ENCODE measurements at regions not wholly inside any gene's neighbourhood (a gene's known extent, or its start where the extent isn't known, plus 50 kb on each side); places are given as distances from the start of the nearest gene placed in this dataset.

DNA sequence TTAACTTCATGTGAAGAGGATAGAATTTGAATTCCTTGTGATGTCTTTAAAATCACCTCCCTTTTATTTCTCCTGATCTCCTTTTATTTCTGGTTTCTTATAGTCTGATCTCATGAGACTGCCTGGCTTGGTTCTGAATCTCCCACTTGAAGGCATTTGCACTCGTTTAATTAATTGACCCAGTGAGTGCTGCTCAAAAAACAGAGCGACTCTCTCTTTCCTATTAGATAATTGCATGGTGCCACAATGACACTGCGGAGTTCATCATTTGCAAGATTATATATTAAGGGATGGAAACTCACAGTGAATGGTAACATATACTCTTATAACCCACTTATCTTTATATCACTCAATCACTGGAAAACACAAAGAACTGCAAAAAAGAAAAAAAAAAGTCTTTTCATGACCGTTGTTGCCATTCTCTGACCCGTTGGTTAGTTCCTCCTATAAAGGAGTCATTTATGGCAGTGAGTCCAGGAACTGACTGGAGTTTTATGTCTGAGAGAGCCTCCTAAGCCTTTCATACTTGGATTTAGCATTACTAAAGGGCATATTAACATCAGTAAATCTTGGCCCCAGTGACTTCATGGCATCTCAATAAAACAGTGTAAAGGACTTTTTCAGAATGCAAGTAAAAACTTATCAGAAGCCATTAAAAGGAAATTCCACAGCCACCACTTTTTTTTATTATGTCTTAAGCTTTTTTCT is 103.3 kb upstream of the EPHA4 start:
- DNase-seq, result no peak

DNA sequence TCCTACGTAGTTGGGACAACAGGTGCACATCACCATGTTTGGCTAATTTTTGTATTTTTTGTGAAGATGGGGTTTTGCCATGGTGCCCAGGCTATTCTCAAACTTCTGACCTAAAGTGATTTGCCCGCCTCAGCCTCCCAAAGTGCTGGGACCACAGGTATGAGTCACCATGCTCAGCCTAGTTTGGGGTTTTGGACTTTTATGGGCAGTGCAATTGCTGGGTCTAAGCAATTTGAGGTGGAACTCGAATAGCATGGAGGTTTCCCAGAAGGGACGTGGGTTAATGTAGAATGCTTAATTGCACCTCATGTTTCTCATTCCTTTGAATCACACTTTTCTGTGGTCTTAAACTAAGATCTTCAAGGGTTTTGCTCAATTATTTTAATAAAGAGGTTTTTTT is 102.3 kb upstream of the EPHA4 start:
- no peak for DNase-seq

DNA sequence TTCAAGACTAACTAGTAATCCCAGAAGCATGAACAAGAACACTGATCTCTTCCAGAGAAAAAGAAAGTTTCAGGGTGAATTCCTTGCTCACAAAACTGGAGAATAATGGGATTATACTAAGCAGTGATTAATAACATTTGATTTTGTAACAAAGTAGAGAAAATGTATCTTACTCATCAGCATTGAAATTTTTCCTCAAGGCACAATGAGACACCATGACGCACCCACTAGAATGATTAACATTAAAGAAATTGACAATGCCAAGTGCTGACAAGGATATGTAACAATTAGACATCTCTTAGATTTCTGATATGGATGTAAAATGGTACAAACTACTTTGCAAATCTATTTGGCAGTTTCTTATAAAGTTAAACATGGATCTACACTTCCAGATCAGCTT is 101.1 kb upstream of the EPHA4 start:
- DNase-seq, result no peak

DNA sequence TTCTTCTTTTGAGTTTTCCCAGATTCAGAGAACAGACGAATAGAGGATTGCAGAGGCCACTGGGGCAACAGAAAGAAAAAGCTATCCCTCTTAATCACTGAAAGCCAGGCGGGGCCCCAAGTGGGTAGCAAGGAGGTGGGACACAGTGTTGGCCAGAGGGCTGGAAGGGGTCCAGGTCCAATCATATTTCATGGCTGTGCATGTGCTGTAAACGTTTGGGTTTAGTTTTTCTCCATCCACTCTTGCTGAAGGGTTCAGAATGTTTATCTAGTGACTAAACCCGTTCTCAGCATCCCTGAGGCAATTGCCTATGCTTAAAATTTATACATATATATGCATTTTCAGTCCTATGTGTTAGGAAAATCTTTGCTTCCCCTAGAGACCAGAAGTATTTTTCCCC is 99.4 kb upstream of the EPHA4 start:
- no peak for DNase-seq

DNA sequence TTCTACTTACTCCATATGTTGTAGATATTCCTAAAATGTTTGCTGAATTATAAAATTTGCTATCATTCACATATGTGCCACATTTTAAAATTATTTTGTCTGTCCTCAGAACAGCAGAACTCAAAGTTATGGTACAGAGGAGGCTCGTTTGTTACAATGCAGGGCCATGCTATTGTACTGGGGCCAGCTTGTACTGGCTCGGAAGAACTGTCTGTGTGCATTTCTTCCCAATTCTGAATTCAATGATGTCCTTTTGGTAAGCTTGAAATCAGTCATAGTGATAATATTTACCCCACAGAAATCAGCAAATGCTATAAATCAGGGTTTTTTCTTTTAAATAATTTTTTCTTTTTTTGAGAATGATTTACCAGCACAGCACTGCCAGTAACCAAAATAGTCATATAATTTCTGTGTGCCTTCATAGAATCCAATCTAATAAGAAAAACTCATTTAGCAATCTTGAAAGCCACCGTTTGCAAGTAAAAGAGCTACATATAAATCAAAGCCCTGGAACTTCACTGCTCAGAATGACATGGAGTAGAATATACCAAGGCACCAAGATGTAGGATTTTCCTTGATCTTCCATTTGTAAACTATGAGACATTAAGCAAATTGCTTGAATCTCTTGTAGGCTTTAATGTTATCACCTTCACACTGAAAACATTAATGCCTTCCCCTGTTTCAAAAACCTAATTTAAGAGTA is 90.7 kb upstream of the EPHA4 start:
- DNase-seq, result no peak

DNA sequence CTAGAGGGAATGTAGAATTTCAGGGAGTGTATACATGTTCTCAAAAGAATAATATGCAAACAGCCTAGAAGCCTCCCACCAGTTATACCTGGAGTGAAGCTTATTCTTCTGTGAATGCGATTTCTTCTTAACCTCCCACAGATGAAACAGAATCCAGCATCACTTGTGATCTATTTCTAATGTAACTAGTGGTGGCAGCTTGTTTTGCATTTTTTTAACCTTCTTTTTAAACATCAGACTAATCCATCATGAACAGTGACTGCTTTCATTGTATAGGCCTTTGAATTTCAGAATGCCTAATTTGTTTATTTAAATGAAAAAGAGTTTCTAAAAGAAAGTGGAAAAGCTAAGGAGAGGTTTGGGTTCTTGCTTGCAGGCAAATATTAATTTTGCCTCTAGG is 85.7 kb upstream of the EPHA4 start:
- DNase-seq, result no peak

DNA sequence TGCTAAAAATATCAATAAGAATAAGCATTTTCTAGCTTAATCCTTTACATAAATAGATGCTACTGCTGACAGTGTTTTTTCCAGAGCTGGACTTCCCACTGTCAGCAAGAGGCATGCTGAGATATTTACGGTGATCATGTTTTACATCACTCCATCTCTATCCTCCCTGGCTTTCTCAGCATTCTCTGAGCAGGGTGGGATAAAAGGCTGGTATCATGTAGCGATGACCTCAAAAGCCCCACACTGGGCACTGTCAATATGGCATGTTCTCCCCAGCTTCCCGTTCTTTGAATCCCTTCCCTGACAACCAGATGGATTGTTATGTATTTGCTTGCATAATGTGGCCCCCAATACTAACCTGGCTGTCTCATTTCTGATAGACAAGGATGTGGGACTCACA is 83.2 kb upstream of the EPHA4 start:
- DNase-seq, result peak; percentile 13

DNA sequence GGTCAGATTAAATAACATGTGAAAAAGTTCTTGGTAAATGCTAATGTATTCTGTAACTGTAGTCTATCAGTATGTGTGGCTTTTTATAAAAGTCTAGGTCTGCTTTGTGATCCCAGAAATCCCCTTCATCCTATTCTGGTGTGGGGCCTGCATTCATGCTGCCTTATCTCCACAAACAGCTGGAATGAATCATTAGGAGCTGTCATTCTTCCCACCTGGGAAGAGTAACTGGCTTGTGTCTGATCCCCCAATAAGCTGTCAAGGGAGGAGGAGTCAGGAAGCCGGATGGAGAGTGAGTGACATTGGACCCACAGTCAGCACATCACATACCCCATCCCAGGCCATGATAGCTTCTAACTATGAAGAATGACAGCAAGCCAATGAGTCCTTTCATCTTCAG is 81.1 kb upstream of the EPHA4 start:
- no peak for DNase-seq

DNA sequence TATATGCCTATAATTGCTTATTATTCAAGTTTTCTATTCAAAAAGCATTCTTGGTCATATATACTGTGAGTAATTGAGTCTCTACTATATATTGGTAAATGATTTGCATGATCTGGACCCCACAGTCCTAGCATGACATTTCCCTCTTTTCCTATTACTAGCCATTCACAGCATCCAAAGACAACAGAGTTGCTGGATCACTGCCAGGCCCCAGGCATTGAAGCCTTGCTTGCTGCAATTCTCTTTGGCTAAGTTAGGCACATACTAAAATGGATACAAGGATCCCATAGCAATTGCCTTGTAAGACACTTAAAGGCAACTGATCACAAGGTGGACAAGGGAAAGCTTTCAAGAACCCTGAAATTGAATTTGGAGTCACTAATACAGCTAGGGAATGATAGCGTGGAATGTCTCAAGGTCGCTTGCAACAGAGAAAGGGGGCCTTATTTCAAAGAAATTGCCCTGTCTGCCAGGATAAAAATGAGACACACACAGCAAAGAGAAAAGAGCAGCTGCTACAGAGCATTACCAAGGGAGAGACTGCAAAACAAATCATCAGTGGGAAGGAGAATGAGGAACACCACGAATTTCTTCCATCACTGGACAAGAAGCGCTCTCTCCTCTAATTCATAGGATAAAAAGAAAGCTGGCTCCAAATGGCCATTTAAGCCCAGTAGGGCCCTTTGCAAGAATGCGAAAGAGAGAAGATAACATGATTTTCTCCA is 77.1 kb upstream of the EPHA4 start:
- DNase-seq, result peak; percentile 59

DNA sequence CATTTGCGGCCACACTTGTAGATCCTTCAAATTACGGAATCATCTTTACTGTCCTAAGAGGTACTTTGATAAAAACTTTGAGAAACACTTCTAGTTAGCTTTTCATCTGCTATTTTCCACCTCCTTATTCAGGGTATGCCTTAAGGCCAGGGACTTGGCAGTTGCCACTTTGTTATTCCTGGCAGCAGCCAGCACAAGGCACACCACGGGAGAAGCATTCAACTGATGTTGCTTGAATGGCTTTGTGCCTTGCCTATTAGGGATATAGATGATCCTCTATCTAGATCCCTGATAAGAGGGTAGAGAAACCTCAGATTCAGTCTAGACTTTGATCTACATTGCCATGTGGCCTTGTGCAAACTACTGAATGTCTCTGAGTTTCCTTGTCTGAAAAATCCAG is 70.3 kb upstream of the EPHA4 start:
- DNase-seq, result no peak

DNA sequence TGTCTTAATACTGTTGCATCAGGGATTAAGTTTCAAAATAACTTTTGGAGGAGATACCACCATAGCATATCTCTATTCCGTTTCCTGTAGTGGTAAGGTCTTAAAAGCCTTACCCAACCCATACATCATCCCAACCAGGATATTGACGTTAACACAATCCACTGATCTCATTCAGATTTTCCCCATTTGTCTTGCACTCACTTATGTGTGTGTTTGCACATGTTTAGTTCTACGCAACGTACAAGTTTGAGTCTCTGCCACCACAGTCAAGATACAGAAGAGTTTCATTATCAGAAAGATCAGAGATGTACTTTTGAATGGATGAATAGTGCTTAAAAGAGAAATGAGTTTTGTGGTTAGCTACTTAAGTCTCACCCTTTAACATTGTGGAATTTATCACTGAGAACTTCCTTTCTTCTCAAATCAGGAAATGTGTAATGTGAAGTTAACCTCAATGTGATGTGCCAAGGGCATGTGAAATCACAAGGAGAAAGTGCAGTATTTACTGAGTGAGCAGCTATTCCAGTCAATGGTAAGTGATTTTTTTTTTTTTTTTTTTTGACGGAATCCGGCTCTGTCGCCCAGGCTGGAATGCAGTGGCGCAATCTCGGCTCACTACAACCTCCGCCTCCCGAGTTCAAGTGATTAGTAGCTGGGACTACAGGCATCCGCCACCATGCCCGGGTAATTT is 69.2 kb upstream of the EPHA4 start:
- DNase-seq, result no peak

DNA sequence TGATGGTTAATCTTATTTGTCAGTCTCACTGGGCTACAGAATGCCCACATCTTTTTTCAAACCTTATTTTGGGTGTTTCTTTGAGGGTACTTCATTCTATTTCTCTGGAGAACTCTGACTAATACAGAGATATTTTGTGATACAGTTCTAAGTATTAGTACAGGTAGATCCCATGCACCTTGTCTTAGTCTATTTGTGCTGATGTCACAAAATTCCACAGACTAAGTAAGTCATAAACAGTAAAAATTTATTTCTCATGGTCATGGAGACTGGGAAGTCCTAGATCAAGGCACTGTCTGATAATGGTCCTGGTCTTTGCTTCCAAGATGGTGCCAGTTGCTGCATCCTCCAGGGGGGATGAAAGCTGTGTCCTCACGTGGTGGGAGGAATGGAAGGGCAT is 68.6 kb upstream of the EPHA4 start:
- no peak for DNase-seq

DNA sequence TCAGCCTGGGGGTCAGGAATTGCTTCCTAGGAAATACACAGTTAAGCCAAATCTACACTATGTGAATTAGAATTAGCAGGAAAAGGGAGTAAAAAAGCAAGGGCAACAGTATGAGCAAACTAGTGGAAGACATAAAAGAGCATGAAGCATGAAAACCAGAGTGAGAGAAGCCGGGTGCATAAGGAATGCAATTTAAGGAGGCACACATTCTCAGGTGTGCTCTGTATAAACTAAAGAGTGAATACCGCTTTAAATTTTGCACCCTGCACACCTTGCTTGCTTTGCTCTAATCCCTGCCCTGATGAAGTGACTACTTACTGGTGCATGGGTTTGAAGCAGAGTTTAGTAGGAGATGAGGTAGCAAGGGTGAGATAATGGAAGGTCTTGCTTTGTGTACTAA is 65.7 kb upstream of the EPHA4 start:
- DNase-seq, result no peak

DNA sequence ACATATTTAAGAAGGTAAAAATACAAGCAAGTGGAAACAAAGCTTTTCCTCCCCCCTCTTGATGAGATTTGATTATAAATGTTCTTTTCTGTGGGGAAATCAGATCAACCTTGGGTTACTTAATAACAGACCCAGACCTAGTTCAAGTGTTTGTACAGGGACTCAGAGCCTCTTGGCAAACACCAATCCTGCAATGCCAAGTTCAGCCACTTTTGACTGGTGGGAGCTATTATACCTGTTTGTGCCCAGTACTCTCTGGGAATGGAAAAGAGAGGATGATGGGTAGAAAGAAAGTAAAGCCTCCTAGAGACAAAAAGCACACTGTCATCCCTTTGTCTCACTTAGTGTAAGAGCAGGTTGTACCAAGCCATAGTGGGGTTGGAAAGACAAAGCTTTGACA is 63.8 kb upstream of the EPHA4 start:
- peak; percentile 18 for DNase-seq

DNA sequence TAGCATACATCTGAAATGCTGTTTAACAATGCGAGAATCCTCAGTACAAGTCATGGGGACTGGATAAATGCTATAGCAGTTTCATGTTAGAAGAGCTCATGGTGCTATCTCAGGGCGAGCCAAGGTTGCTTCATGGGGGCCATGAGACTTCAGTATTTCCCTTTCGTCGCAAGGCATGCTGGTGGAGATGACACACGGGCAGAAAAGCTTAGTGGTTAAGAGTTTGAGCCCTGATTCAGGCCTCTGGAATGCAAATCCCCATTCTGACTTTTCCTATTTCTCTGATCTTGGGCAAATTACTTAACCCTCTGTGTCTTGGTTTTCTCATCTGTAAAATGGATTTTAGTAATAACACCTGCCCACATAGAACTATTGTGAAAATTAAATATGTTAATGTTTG is 57.4 kb upstream of the EPHA4 start:
- no peak for DNase-seq

DNA sequence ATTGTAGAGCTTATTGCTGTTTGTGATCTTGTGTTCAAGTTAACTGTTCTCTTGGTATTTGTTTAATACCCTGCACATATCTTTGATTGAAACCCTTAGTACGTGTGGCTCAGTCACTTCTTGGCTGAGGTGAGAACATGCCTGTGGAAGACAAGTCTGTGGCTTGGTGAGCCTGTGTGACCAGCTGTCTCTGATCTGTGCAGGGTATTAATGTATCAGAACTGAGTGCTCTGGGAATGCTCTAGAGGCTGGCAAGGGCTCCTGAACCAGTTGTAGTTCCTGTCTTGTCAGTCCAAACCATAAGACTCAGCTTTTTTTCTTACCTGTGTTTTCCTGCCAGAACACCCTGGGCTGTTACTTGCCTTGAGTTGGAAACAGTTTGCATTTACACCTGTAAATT is 52.4 kb upstream of the EPHA4 start:
- no peak for DNase-seq

Measured in NCI-H69 (cell line).